Hippocampal formation (tissue), 2 donors: ENCODE measurements at regions not wholly inside any gene's neighbourhood (a gene's known extent, or its start where the extent isn't known, plus 50 kb on each side); places are given as distances from the start of the nearest gene placed in this dataset.
"Not testable (repeated sequence)": the region's sequence is repeated elsewhere in the genome, so short reads cannot be mapped to it uniquely, and the experiment has no call there.

Source experiments
- DNase-seq, 2 donors: peaks; one replicate each; lab custom pipeline; 2025; lab: John Stamatoyannopoulos, UW

DNA sequence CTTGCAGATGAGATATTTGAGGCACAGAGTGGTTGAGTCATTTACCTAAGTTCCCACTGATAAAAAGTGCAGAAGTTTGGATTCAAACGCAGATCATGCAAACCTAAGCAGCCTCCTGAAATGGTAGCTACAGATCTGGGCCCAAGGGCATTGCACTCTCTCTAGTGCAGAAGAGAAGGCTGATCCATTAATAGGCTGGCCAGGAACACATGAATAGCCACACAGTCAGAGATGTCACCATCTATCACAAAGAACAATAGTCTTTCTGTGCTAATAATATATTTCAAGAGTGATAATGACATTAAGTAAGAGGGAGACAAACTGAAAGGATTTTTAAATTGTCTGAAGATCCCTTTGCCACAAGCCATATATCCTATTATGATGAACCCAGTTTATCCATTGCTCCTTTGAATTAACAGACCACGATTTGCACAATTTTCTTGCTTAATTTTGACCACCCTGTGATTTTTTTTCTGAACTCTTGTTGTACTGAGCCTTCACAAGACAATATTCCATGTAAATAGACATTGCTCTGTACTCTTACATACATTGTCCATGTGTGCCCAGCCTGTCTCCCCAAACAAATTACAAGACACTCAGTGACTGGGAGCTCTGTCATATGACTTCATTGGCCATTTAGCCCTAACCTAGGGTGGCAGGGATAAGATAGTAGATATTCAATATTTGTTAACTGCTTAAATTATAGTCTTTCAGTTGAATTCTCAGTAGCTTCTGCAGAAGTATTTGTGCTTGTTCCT, 112.4 kb upstream of the RBPJ start:
- peak; percentile 10 to 77 for DNase-seq

DNA sequence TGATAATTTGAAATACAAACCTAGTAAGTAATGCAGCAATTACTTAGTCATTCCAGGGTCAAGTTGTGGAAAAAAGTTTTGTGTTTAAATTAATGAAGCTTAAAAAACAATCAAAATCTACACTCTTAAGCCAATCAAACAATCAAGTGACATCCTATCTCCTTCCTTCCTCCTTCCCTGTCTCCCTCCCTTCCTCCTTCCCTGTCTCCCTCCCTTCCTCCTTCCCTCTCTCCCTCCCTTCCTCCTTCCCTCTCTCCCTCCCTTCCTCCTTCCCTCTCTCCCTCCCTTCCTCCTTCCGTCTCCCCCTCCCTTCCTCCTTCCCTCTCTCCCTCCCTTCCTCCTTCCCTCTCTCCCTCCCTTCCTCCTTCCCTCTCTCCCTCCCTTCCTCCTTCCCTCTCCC, 111.4 kb upstream of the RBPJ start:
- DNase-seq, result not testable (repeated sequence)

DNA sequence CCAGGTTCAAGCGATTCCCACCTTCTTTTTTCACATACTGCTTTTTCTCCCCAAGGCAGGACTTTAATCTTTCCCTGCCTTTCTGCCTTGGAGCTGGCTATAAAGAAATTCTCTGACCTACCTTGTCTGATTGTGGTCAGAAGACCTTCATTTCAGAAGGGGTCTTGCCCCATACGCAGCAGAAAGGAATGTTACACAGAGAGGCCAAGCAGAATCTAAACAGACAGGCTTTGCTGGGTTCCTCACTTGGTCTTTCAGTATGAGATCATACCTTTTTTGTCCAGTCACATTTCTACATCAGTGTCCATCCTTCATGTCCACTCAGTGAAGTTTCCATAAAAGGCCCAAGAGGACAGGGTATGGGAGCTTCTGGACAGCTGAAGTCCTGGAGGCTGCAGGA, 108.3 kb upstream of the RBPJ start:
- DNase-seq, result no peak

DNA sequence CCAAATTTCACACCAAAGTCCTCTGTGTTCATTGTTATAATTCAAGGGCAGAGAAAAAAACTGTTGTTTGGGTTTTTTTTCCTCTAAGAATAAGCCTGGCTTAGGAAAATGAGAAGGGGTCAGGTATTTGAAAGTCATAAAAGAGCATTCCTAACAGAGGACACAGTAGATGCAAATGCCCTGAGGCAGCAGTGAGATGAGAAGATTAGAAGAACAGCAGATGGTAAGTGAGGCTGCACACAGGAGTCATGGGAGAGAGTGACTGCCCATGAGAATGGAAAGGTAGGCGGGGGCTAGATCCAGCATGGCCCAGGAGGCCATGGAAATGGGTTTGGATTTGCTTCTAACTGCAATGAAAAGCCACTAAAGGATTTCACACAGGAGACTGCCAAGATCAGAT, 107.5 kb upstream of the RBPJ start:
- no peak for DNase-seq

DNA sequence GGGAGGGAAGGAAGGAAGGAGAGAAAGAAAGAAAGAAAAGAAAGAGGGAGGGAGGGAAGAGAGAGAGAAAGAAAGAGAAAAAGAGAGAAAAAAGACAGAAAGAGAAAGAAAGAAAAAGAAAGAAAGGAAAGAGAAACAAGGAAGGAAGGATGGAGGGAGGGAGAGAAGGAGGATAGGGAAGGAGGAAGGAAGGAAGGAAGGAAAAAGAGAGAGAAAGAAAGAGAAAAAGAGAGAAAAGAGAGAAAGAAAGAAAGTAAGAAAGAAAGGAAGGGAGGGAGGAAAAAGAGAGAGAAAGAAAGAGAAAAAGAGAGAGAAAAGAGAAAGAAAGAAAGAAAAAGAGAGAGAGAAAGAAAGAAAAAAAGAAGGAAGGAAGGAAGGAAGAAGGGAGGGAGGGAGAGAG, 105.8 kb upstream of the RBPJ start:
- DNase-seq, result no peak

DNA sequence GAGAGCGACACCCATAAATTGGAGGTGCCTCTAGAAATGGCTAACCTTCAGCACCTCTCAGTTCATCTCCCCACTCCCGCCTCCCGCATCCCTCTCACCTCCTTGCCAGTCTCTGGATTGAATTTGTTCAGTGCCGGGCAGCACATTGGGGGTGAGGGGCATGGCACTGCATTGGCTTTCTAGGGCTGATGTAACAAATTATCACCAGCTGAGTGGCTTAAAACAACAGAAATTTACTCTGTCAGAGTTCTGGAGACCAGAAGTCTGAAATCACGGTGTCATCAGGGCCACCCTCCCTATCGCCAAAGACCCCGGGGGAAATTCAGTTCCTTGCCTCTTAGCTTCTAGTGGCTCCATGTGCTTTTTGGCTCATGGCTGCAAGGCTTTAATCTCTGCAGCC, 105.1 kb upstream of the RBPJ start:
- DNase-seq, result no peak

DNA sequence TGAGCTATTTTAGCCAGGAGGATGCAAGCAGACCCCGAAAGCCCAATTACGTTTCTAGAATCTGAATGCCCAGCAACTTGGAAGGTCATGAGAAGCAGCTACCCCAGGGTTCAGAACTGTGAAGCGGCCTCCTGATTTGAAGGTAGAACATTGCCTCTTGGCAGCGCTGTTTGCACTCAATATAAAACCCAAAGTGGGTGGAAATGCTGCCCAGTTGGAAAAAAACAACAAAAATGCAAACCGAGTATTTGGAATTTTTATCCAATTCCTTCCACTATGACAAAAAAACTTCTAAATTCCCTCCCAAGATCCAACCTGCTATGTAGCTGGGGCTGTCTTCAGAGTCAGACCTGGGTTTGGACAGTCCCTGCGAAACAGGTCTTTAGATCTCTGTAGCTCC, 103.3 kb upstream of the RBPJ start:
- DNase-seq, result no peak

DNA sequence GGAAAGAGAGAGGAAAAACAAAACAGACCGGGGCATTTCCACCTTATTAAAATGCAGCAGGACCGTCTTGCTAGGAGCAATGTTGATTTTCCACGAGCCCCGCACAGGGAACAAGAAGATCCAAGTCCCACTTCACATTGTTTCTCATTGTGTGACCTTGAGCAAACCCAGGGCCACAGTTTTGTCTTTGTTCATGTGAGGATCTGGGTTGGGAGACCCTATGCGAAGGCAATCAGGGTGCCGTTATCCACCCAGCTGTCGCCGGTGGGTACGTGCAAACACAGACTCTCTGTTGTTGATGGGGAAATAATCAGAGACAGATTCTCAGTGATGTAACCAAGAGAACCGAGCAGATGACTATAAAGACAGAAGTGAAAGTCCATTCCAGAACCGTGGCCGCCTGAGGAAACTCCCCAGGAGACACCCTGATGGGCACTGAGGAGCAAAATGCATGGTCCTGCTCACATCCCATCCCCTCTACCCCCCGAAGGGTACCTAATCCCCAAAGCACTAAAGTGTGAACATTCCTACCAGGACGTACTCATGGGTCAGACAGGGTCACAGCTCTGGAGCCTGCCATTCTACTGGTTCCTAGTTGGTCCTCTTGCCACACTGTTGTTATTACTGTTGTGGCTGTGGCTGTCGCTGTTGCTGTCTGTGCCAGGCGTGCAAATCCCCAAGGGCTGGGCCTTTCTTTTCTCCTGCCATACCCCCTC, 102.7 kb upstream of the RBPJ start:
- DNase-seq, result peak; percentile 44 to 50

DNA sequence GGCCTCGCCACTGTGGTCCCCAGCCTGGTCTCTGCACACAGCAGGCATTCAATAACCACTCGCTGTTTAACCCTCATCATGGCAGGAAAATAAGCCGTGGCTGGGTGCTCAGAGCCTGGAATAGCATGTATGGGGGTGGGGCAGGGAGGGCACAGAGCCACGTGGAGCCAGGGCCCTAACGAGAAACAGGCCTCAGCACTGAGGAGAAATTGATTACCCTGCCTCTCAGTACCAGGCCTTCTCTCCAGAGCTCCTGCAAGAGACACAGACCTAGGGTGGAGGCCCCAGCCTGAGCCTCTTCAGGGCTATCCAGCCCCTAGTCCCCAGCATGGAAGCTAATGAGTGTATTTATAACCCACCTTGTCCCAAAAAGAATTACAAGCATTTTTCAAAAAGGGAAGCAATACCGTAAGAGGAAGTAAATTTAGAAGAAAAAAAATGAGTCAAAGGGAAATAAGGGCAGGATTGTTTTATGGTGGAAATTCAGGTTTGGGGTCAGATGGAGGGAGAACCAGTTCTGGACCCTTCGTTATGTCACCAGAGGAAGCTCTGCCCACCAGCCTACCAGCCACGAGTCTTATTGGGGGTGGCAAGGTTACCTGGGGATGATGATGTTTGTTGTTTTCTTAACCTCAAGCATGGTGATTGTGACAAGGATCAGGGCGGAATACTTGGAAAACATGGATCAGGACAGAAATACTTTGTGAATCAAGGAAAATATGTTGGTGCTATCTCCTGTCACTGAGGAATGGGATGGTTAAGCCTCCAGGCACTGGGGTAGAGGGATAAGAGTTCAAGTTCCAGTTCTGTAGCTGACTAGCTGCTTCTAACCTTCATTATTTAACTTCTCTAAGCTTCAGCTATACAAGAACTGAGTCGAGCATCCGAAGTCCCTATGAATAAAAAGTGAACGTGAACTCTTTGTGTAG, 101.9 kb upstream of the RBPJ start:
- peak in 1 of 2 donors; percentile 50 for DNase-seq

DNA sequence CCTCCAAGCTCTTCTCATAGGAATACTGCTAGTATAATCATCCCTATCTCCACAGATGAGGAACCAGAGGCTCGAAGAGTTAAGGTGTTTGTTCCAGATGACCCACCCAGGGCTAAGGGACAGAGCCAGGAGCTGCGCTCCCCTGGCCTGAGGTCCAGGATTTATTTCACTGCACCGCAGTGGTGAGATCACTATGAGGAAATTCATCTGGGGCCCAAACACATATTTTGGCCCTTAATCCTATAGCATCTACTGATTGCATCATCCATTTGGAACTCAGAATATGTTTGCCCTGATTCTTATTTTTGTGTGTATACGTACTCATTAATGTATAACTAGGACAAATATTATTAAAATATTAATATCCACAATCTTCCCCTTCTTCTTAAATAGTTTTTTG, 100.1 kb upstream of the RBPJ start:
- DNase-seq, result no peak

DNA sequence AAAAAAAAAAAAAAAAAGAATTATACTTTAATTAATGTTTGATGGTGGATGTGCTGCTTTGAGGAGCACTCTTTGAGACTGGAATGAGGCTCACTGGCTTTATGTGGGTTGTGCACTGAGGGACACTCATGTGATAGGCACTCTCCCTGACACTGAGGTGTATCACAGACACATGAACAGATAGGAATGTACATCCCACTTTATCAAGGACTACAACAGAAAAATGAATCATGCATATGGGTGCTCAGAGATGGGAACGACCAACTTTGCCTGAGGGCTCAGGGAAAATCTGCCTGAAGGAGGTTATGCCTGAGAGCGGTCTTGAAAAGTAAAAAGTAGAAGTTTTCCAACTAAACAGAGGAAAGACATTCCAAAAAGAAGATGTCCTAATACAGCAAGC, 97.7 kb upstream of the RBPJ start:
- no peak for DNase-seq

DNA sequence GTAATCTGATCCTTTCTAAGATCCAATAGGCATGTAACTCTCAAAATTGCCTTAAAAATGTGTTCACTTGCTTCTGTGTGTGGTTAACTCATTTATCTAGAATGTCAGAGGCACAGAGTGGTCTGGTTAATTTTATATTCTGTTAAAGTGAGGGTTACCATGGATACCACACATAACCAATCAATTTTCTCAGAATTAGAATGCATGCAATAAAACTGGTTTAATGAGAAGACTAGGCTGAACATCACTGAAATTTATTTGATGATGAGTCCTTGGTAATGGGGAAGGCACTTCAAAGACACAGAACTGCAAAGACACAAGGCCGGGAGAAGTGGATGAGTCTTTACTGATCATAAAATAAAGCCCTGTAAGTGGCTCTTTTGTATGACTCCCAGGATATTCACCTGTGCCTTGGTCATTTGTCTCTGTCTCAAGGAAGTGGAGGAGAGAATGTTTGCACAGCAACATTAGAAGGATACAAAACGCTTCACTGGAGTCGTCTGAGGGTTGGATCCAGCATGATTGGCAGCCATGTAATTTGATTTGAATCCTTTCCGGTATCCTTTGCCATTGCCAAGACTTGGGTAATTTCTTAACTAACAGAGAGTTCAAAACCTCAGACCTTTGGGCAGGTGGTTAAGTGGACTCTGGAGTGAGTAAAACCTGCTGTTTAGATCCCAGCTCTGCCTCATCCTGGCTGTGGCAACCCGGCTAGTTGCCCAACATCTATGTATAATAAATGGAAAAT, 94.0 kb upstream of the RBPJ start:
- DNase-seq, result no peak

DNA sequence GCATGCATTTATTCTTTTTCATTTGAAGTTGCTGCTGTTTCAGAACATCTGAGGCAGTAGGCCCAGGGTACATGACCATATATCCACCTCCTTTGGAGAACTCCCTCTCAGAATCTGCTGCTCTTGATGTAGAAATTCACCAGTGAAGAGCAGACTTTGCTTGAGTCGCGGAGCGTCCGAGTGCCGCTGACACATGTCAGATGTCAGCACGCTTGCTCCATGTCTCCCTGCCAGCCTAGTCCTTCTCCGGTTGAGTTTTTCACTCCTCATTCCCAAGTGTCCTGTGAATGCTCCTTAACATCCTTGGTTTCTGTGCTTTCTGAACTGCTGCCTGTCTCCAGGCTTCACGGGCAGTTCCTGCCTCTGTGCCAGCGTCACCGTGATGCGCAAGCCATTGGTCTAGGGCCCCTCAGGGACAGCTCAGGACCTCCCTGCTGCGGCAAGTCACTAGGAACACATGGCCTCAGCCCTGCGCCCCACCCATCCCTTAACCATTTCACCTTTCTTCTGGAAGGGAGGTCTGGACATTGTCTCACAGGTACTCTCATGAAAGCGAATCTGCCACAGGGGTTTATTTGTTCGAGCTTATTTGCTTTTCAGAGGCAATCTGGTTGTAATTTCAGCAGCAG, 93.1 kb upstream of the RBPJ start:
- no peak for DNase-seq

DNA sequence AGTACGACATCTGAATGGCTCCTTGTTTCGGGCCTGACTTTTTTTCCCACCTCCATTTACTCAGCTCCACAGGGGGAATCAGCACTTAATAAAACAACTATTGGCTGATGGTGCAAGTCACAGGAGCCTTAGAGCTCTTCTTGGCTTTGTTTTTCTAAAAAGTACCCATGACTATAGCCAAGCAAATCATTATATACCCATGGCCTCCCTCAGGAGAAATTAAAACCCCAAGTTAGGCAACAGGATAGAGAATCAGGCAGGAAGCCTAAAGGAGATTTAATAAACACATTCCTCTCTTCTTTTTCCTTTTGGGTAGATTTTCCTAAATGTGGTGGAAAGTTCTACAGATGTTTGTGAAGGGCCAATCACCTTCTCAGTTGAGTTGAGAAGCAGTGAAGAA, 91.9 kb upstream of the RBPJ start:
- DNase-seq, result no peak

DNA sequence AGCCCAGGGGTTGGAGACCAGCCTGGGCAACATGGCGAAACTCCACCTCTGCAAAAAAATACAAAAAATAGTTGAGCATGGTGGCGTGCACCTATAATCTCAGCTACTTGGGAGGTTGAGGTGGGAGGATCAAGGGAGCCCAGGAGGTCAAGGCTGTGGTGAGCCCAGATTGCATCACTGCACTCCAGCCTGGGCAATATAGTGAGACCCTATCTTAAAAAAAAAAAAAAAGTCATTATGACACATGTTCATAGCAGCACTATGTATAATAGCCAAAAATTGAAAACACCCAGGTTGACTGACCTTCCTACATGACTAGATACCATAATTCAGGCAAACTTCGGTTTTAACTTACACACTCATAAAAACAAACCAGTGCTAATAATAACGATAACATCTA, 90.8 kb upstream of the RBPJ start:
- no peak for DNase-seq

DNA sequence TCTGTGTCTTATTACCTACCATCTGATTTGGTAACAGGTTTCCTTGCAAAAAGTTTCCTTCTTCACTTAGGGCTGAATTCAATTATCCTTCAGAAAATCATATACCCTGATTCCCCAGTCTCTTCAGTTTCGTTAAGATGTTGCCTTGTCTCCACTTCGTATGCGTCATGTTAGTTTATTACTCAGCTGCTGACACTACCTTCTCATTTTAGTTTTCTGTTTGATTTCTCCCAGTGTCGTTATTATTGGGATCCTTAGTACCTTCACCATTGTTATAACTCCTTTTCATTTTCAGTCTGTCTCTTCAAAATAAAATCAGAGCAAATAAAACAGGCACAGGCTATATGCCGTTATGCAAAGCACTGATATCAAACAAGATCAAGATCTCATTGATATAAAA, 87.5 kb upstream of the RBPJ start:
- no peak for DNase-seq

DNA sequence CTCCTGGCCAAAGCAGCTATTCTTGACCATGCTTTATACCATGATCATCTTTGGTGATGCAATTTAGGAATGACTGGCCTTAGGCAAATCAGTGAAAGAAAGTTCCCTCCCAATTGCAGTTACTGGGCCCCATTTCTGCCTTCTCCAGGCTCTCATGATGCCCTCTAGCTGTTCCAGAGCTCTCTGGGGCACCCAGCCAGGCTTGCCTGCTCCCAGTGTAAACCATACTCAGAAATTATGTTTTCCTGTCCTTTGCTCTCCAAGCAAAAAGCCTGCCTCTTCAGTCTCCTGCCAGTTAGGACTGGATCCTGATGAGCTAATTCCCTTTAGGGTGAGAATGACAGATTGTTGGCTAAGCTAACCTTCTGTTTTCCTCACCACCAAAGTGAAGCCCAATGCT, 85.3 kb upstream of the RBPJ start:
- no peak for DNase-seq

DNA sequence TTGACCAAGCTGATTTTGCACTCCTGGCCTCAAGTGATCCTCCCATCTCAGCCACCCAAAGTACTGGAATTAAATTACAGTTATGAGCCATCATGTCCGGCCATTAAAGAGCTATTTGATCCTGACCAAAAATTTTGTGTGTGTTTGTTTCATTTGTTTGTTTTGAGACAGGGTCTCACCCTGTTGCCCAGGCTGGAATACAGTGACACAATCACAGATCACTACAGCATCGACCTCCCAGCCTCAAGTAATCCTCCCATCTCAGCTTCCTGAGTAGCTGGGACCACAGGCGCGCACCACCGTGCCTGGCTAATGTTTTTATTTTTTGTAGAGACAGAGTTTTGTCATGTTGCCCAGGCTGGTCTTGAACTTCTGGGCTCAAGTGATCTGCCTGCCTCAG, 82.9 kb upstream of the RBPJ start:
- no peak for DNase-seq

DNA sequence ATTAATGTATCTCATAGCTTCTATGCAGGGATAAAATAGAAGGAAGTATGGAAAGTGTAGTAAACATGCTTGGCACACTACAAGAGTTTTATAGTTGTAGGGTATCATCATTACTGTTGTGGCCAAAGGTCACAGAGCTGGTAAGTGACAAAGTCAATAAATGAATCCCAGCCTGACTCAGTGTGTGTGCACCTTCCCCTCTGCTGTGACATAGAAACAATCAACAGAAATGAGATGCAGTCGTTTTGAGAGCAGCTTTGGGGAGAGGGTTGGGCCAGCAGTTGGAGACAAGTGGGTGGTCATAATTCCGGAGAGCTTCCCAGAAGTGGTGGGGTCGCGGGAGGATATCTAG, 82.4 kb upstream of the RBPJ start:
- no peak for DNase-seq

DNA sequence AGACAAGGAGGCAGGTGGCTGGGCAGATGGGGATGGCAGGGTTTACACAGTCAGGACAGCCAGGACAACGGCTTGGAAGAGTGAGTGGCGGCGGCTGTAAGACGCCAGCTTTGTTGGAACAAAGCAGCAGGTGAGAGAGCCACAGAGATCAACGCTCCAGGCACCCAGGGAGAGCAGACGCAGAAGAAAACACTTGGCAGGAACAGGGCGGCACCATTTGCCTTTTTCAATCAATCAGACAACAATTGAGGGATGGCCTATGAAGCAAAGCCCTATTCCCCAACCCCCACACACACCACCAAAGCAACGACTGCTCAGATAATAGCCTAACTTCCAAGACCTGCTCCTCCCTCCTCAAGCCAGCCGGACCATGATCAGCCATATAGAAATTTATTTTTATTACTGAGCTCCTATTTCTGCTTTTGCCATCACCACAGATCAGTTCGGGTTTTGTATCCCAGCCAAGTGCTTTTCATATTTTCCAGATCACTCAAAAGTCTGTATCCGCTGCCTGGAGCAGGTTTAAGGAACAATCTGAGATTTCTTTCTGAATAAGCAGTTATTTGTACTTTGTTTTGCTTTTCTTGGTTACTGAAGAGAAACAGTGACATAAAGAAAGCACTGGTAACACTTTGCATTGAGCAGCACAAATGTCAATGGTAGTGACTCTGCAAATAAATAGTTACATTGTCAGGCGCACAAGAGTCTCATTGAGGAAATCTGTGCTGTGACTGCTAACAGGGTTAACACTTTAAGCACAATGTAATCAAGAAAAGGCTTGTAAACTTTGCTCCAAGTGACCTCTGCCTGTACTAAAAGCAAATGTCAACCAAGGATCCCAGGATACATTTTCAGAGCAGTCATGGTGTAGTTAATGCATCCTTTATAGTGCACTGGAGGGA, 81.8 kb upstream of the RBPJ start:
- DNase-seq, result peak; percentile 44 to 85
